Osteocyte (in vitro differentiated cells): ENCODE measurements at regions not wholly inside any gene's neighbourhood (a gene's known extent, or its start where the extent isn't known, plus 50 kb on each side); places are given as distances from the start of the nearest gene placed in this dataset.
"Not testable (repeated sequence)": the region's sequence is repeated elsewhere in the genome, so short reads cannot be mapped to it uniquely, and the experiment has no call there.

ENCODE experiments used
- DNase-seq: peaks from one replicate; pipeline ENCODE4 v3.0.0; 2021; ENCODE audit warnings: mixed read lengths; ENCODE audit not compliant: unreplicated experiment; ENCODE audit errors: extremely low spot score
- H3K27ac Mint-ChIP-seq: one replicate; pipeline ENCODE4 v1.8.0; 2021; ENCODE audit warnings: mild to moderate bottlenecking, mixed read lengths; ENCODE audit not compliant: unreplicated experiment
- H3K27me3 Mint-ChIP-seq: one replicate; pipeline ENCODE4 v1.8.0; 2021; ENCODE audit warnings: mixed read lengths; ENCODE audit not compliant: unreplicated experiment
- H3K36me3 Mint-ChIP-seq: one replicate; pipeline ENCODE4 v1.8.0; 2021; ENCODE audit warnings: mixed read lengths; ENCODE audit not compliant: unreplicated experiment
- H3K4me1 Mint-ChIP-seq: one replicate; pipeline ENCODE4 v1.8.0; 2021; ENCODE audit warnings: mixed read lengths; ENCODE audit not compliant: unreplicated experiment
- H3K4me3 Mint-ChIP-seq: one replicate; pipeline ENCODE4 v1.8.0; 2021; ENCODE audit warnings: mild to moderate bottlenecking, moderate library complexity, mixed read lengths; ENCODE audit not compliant: unreplicated experiment
- H3K9me3 Mint-ChIP-seq: one replicate; pipeline ENCODE4 v1.8.0; 2021; ENCODE audit warnings: mixed read lengths; ENCODE audit not compliant: unreplicated experiment
- CTCF ChIP-seq: fragments of 200-600 bp; sonication (generic); IDR thresholded peaks from 2 replicates; pipeline ENCODE4 v1.5.0; 2021; ENCODE audit warnings: antibody characterized with exemption, mild to moderate bottlenecking, moderate library complexity

DNA sequence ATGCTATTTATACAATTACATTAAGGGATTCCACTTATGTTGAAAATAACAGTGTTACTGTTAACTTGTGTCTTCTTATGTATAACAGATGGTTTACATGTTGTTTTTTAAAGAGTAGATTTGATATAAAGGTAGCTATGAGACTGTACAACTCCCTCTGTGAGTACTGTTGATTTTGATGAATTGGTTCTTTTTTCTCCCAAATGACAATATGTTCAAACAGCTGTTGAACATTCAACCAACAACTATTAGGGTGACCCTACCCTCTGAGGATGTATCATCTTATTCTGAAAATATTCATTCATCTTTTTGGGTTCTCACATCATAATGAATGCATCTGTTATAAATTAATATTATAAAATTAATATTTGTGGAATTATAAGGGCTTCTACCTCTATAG, 456.9 kb upstream of the MGAT4C start:
- Mint-ChIP-seq H3K4me1 (peaks cover 25% of the 10 kb centered on the region), H3K36me3 (peaks cover 4% of the 10 kb centered on the region), H3K9me3 (peaks cover 22% of the 10 kb centered on the region), H3K27ac (peak overlapping the region; percentile 86), H3K4me3 (no peak overlapping the region), H3K27me3 (no peaks in the 10 kb centered on the region)
- TF ChIP-seq CTCF = no peak
- no peak for DNase-seq

DNA sequence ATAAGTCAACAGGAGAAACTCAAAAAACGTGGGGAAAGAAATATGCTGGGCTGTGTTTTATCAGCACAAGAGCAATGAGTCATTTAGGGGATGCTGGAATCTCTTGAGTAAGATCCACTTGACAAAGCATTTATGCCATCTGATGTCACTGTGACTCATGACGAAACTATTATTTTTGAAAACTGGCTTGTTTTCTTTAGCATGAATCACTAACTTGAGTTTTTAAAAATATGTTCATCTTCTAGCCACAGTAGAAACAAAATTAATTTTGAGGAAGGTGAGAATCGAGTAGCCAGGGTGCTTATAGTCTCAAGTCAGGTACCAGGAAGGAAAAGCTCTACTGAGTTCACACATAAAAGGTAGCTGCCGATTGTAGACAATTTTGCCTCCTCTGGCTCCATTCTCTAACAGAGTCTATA, 456.2 kb upstream of the MGAT4C start:
- peak overlapping the region; percentile 86 for H3K27ac Mint-ChIP-seq
- H3K4me3 Mint-ChIP-seq = peak overlapping the region; percentile 4
- peaks cover 22% of the 10 kb centered on the region for H3K9me3 Mint-ChIP-seq
- no peaks in the 10 kb centered on the region for H3K27me3 Mint-ChIP-seq
- no peak for TF ChIP-seq CTCF
- H3K36me3 Mint-ChIP-seq = peaks cover 4% of the 10 kb centered on the region
- peaks cover 25% of the 10 kb centered on the region for H3K4me1 Mint-ChIP-seq
- DNase-seq = no peak

DNA sequence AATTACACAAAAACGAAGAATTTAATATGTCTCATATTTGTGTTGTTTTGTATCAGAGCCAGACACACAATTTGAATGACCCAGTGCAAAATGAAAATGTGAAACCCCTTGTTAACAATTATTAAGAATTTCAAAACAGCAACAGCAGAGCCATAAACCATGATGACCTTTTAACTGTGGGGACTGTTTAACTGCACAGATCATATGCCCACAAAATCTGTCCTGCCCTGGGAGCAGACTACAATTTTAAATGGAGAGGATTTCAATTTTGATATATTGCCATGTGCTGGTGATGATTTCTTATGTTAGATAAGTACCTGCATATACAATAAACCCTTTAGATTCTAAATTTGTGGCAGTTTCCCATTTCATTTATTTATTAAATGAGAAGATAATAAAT, 455.5 kb upstream of the MGAT4C start:
- Mint-ChIP-seq H3K27me3 (no peaks in the 10 kb centered on the region), H3K4me1 (peaks cover 25% of the 10 kb centered on the region), H3K9me3 (peaks cover 28% of the 10 kb centered on the region), H3K27ac (peak overlapping the region; percentile 31), H3K4me3 (no peak overlapping the region), H3K36me3 (peaks cover 9% of the 10 kb centered on the region)
- DNase-seq = no peak
- TF ChIP-seq CTCF = no peak

DNA sequence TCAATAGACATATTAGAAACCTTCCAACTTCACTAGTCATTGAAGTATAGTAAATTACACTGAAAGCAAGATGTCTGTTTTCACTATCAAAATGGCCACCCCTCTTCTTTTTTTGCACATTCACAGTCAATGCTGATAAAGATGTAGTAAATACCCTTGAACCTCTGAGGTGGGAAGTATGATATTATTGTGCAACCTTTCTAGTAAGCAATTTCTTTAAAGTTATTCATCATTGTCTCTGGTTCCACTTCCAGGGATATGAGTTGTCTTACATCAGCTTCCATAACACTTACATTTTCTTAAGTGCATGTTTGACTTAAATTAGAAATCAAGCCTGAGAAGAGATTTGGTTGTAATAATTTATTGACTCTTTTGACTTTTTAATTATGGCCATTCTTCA, 453.9 kb upstream of the MGAT4C start:
- Mint-ChIP-seq H3K9me3 (peaks cover 32% of the 10 kb centered on the region), H3K27ac (no peak overlapping the region)
- no peak for TF ChIP-seq CTCF

GRCh38 chr12:86709017-86709416, 452.8 kb upstream of the MGAT4C start:
- H3K27ac Mint-ChIP-seq, H3K27me3 Mint-ChIP-seq, DNase-seq, H3K4me3 Mint-ChIP-seq: not testable (repeated sequence)
- H3K9me3 Mint-ChIP-seq = peaks cover 32% of the 10 kb centered on the region
- peaks cover 12% of the 10 kb centered on the region for H3K36me3 Mint-ChIP-seq
- peaks cover 17% of the 10 kb centered on the region for H3K4me1 Mint-ChIP-seq

More for the DNA sequence above, 453.9 kb upstream of the MGAT4C start:
- Mint-ChIP-seq H3K36me3 (peaks cover 12% of the 10 kb centered on the region), H3K27me3 (no peaks in the 10 kb centered on the region), H3K4me1 (peaks cover 18% of the 10 kb centered on the region), H3K4me3 (no peak overlapping the region)
- DNase-seq = no peak

GRCh38 chr12:86698641-86698980, 442.4 kb upstream of the MGAT4C start:
- DNase-seq = no peak
- Mint-ChIP-seq H3K27ac (peak overlapping the region; percentile 17), H3K27me3 (no peaks in the 10 kb centered on the region)

More at GRCh38 chr12:86698641-86698980, 442.4 kb upstream of the MGAT4C start:
- peaks cover 17% of the 10 kb centered on the region for H3K4me1 Mint-ChIP-seq
- peaks cover 6% of the 10 kb centered on the region for H3K9me3 Mint-ChIP-seq
- no peaks in the 10 kb centered on the region for H3K36me3 Mint-ChIP-seq
- no peak for TF ChIP-seq CTCF
- peak overlapping the region; percentile 21 for H3K4me3 Mint-ChIP-seq
